ENCODE measurements at regions not wholly inside any gene's neighbourhood (a gene's known extent, or its start where the extent isn't known, plus 50 kb on each side); places are given as distances from the start of the nearest gene placed in this dataset.

DNA sequence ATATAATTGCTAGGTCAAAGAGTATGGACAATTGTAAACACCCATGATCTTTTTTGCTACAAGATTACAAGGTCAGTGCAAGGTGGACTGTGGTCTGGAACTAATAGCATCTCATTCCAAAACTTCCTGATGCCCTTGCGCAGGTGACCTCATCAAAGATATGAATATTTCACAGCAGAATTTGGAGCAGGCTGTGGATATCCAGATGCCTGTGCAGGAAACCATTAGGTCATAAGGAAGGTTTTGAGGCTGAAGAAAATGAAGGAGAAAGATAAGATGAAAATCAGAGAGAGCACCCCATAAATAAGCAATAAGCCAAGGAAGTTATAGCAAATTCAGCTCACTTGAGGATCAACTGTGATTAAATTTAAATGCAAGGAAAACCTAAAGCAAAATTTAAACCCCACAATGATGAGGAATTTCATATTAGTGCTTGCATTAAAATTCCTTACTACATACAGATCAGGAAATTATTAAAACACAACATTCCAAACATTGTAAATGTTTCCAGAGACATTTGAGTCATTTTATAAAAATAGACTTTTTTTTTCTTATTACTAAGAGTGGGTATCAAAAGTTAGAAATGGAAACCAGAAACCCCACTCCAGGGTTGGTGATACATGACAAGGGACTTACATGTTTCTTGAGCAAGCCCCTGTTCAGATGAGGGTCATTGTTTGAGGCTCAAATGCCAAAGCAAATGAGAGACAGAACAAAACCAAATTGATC lies 100.7 kb upstream of the FAM9C start:
- TF ChIP-seq POLR2A (IDR thresholded peaks at IDR 0.05) = no peak
- TF ChIP-seq, protein P1, sequence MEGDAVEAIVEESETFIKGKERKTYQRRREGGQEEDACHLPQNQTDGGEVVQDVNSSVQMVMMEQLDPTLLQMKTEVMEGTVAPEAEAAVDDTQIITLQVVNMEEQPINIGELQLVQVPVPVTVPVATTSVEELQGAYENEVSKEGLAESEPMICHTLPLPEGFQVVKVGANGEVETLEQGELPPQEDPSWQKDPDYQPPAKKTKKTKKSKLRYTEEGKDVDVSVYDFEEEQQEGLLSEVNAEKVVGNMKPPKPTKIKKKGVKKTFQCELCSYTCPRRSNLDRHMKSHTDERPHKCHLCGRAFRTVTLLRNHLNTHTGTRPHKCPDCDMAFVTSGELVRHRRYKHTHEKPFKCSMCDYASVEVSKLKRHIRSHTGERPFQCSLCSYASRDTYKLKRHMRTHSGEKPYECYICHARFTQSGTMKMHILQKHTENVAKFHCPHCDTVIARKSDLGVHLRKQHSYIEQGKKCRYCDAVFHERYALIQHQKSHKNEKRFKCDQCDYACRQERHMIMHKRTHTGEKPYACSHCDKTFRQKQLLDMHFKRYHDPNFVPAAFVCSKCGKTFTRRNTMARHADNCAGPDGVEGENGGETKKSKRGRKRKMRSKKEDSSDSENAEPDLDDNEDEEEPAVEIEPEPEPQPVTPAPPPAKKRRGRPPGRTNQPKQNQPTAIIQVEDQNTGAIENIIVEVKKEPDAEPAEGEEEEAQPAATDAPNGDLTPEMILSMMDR (IDR thresholded peaks at IDR 0.05) = no peak
